ENCODE measurements at regions not wholly inside any gene's neighbourhood (a gene's known extent, or its start where the extent isn't known, plus 50 kb on each side); places are given as distances from the start of the nearest gene placed in this dataset.

DNA sequence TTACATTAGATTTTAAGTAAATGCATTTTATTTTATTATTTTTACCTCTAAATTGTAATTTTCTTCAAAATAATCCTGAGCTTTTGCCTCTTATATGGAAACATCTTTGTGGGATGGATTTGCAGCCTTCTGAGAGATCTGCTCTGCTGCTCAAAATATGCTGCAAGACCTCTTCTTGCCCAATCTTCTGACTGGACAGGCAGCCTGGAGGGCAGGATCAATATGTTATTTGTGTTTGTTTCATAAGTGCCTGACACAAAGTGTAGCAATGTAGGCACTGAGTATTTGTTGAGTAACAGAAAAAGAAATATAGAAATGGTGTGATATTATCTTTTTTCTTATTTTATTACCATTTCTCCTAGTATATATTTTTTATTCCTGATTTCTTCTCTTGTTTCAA, 1106.9 kb downstream of the TMTC2 start:
- H3K4me3 Mint-ChIP-seq, result no peak overlapping the region
- H3K27me3 Mint-ChIP-seq (ENCODE audit: insufficient read depth), result no peaks in the 10 kb centered on the region
- DNase-seq, result no peak
- no peaks in the 10 kb centered on the region for H3K4me1 Mint-ChIP-seq (ENCODE audit: low read depth)
- TF ChIP-seq, protein P1, sequence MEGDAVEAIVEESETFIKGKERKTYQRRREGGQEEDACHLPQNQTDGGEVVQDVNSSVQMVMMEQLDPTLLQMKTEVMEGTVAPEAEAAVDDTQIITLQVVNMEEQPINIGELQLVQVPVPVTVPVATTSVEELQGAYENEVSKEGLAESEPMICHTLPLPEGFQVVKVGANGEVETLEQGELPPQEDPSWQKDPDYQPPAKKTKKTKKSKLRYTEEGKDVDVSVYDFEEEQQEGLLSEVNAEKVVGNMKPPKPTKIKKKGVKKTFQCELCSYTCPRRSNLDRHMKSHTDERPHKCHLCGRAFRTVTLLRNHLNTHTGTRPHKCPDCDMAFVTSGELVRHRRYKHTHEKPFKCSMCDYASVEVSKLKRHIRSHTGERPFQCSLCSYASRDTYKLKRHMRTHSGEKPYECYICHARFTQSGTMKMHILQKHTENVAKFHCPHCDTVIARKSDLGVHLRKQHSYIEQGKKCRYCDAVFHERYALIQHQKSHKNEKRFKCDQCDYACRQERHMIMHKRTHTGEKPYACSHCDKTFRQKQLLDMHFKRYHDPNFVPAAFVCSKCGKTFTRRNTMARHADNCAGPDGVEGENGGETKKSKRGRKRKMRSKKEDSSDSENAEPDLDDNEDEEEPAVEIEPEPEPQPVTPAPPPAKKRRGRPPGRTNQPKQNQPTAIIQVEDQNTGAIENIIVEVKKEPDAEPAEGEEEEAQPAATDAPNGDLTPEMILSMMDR (IDR thresholded peaks at IDR 0.05), result no peak
- no peaks in the 10 kb centered on the region; the same call in 1 of the 2 replicates for H3K9me3 Mint-ChIP-seq
- no peaks in the 10 kb centered on the region for H3K36me3 Mint-ChIP-seq (ENCODE audit: low read depth)
- H3K27ac Mint-ChIP-seq, result no peak overlapping the region

DNA sequence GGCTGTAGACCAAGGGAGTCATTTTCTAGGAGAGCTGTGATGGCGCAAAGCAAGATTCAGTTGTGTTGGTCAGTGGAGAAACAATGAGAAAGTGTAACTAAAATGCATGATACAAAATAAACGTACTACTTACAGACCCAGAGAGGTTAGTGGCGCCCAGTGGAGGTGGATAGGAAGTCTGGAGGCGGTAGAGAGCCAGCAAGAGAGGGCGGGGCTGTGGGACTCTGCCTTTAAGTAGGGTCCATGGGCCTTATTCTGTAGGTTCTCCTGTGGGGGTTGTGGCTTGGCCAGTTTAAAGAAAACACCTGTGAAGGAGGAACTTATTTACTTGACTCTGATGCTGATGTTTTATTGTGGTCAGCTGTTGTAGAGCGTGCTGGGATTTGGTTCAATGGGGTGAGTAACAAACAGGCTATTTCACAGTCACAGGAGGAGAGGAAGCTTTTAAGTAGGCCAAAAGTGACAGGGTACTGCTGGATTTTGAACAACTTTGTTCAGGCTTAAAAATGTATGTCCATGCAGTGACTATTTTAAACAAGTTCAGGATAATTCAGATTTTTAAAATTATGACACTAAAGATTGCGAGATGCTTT, 1097.7 kb downstream of the TMTC2 start:
- H3K27ac Mint-ChIP-seq, result no peak overlapping the region
- H3K9me3 Mint-ChIP-seq, result peaks cover 6% of the 10 kb centered on the region; the same call in 1 of the 2 replicates
- no peak for DNase-seq
- no peak overlapping the region for H3K4me3 Mint-ChIP-seq
- TF ChIP-seq, protein P1 (IDR thresholded peaks at IDR 0.05), result no peak
- H3K4me1 Mint-ChIP-seq (ENCODE audit: low read depth), result no peaks in the 10 kb centered on the region
- no peaks in the 10 kb centered on the region for H3K36me3 Mint-ChIP-seq (ENCODE audit: low read depth)
- H3K27me3 Mint-ChIP-seq (ENCODE audit: insufficient read depth), result no peaks in the 10 kb centered on the region

DNA sequence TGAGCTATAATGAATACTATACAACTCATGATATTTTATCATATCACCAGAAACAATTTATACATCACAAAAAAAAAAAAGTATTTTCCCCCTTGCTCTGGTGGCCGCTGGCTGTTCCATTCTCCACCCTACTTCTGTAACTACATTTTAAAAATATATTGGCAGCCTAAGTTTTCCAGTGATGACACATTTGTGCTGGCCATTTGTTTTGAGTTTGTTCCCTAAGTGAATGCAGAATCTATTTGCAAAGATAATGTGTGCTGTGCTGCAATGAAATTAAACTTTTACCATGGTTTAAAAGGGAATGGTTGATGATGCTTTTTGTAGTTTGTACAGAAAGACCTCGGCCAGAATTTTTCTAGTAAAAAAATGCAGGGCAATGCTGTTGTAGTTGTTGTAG, 1092.8 kb downstream of the TMTC2 start:
- Mint-ChIP-seq H3K4me3 (no peak overlapping the region), H3K27me3 (ENCODE audit: insufficient read depth) (no peaks in the 10 kb centered on the region), H3K9me3 (peaks cover 12% of the 10 kb centered on the region), H3K4me1 (ENCODE audit: low read depth) (no peaks in the 10 kb centered on the region), H3K36me3 (ENCODE audit: low read depth) (no peaks in the 10 kb centered on the region), H3K27ac (no peak overlapping the region)
- TF ChIP-seq, protein P1 (IDR thresholded peaks at IDR 0.05), result no peak
- no peak for DNase-seq

DNA sequence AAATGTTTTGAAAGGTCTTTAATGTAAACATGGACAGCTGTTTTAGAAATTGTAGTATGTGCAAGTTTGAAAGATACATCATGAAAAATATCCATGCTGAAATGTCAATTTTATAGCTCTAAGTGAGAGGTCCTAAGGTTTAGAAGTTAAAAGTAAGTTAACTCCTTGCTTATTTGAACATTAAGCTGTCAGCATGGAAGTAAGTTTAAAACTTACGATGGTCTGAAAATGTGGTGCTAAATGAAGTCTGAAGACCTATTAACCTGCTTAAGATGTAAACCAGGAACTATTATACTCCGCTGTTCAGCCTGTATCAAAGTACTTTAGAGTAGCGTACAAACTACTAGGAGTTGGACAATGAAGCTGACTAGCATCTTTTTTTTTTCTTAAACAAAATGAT, 1082.4 kb downstream of the TMTC2 start:
- no peak for DNase-seq
- Mint-ChIP-seq H3K27ac (no peak overlapping the region), H3K4me1 (ENCODE audit: low read depth) (no peaks in the 10 kb centered on the region), H3K27me3 (ENCODE audit: insufficient read depth) (no peaks in the 10 kb centered on the region), H3K9me3 (peaks cover 18% of the 10 kb centered on the region), H3K4me3 (no peak overlapping the region), H3K36me3 (ENCODE audit: low read depth) (no peaks in the 10 kb centered on the region)
- TF ChIP-seq, protein P1 (IDR thresholded peaks at IDR 0.05), result no peak

DNA sequence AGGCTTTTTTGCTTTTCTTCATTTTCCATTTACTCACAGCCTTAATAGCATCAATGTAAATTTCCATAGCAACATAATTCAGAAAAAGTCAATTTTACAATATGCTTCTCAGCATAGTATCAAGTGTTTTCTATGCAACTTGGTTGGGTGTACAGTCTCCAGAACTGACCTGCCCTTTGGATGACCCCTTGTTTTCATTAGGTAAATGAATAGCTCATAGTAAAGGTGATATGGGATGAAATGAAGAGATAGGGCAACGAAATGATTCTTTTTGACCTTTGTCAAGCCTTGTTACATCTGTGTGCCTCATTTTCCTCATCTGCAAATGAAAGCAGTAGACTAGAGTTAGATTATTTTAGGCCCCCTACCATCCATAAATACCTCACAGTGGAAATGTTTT, 1081.0 kb downstream of the TMTC2 start:
- H3K4me3 Mint-ChIP-seq, result no peak overlapping the region
- no peaks in the 10 kb centered on the region for H3K4me1 Mint-ChIP-seq (ENCODE audit: low read depth)
- no peaks in the 10 kb centered on the region for H3K36me3 Mint-ChIP-seq (ENCODE audit: low read depth)
- no peak overlapping the region for H3K27ac Mint-ChIP-seq
- no peak for DNase-seq
- TF ChIP-seq, protein P1 (IDR thresholded peaks at IDR 0.05), result no peak
- no peaks in the 10 kb centered on the region for H3K27me3 Mint-ChIP-seq (ENCODE audit: insufficient read depth)
- peaks cover 18% of the 10 kb centered on the region for H3K9me3 Mint-ChIP-seq

DNA sequence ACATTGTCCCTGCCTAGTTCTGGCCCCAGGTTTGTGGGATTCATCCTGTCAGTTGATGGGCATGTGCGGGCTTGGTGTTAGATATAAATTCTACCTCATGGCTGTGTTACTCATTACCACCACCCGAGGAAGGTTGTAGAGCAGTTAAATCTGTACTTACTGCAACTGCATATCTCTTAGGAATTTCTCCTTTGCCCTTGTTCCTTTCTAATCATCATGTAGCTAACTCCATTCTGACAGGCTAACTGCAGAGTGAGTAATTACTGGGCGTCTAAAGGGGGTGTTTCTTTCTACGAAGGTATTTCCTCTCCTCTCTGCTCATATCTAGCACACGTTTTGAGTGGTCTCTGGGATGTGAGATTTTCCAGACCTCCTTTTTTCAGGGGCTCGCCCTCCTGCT, 1076.7 kb downstream of the TMTC2 start:
- H3K9me3 Mint-ChIP-seq, result peaks cover 15% of the 10 kb centered on the region
- H3K4me3 Mint-ChIP-seq, result no peak overlapping the region
- DNase-seq, result no peak
- no peak overlapping the region for H3K27ac Mint-ChIP-seq
- no peaks in the 10 kb centered on the region for H3K27me3 Mint-ChIP-seq (ENCODE audit: insufficient read depth)
- no peaks in the 10 kb centered on the region for H3K36me3 Mint-ChIP-seq (ENCODE audit: low read depth)
- TF ChIP-seq, protein P1 (IDR thresholded peaks at IDR 0.05), result no peak
- no peaks in the 10 kb centered on the region for H3K4me1 Mint-ChIP-seq (ENCODE audit: low read depth)

Data from HFFc6 (cell line).